Keratinocyte (primary cell): ENCODE measurements at regions not wholly inside any gene's neighbourhood (a gene's known extent, or its start where the extent isn't known, plus 50 kb on each side); places are given as distances from the start of the nearest gene placed in this dataset.

Source experiments
- DNase-seq: peaks from one replicate; pipeline ENCODE4 v3.0.0-alpha.2; 2011; ENCODE audit warnings: low read depth, missing footprints, low spot score
- FAIRE-seq: peaks from 2 replicates; lab custom pipeline; 2011; peaks lifted over from hg19 to GRCh38; lab: Jason Lieb, UNC
- H2AFZ ChIP-seq: 2 replicates; pipeline ENCODE4 v1.6.0; 2012; ENCODE audit warnings: low read length, control low read depth, inconsistent platforms; ENCODE audit not compliant: control insufficient read depth
- H3K27ac ChIP-seq: 2 replicates; pipeline ENCODE4 v1.5.1; 2011; ENCODE audit warnings: low read length; ENCODE audit not compliant: control insufficient read depth, insufficient read depth
- H3K27me3 ChIP-seq: 3 replicates; pipeline ENCODE4 v1.6.0; 2011; ENCODE audit warnings: low read length; ENCODE audit not compliant: control insufficient read depth, insufficient read depth; ENCODE audit errors: extremely low read depth
- H3K36me3 ChIP-seq, 2 experiments: 2 replicates in 1 of 2; 3 replicates in 1 of 2; pipeline ENCODE4 v1.5.1; 2011; ENCODE audit warnings: low read length in 2 of 2, mild to moderate bottlenecking in 1 of 2; ENCODE audit not compliant: control insufficient read depth in 2 of 2, insufficient read depth in 2 of 2; ENCODE audit errors: extremely low read depth in 1 of 2
- H3K4me1 ChIP-seq: 3 replicates; pipeline ENCODE4 v1.5.1; 2011; ENCODE audit warnings: low read length; ENCODE audit not compliant: control insufficient read depth, insufficient read depth; ENCODE audit errors: extremely low read depth
- H3K4me2 ChIP-seq: 3 replicates; pipeline ENCODE4 v1.6.0; 2011; ENCODE audit warnings: low read depth, low read length; ENCODE audit not compliant: control insufficient read depth, insufficient read depth; ENCODE audit errors: extremely low read depth
- H3K4me3 ChIP-seq, 3 experiments: fragments of 200-600 bp in 1 of 3; sonication (generic) in 1 of 3; 2 replicates in 2 of 3; 3 replicates in 1 of 3; pipeline ENCODE4 v1.5.1; 2011 to 2016; ENCODE audit warnings: low read length in 3 of 3, mild to moderate bottlenecking in 3 of 3, control low read depth in 2 of 3, inconsistent platforms in 1 of 3, low read depth in 1 of 3, mixed read lengths in 1 of 3, mixed run types in 1 of 3, moderate library complexity in 1 of 3; ENCODE audit not compliant: control insufficient read depth in 2 of 3, insufficient read depth in 2 of 3; ENCODE audit errors: extremely low read depth in 1 of 3
- H3K79me2 ChIP-seq: 2 replicates; pipeline ENCODE4 v1.6.0; 2012; ENCODE audit warnings: low read length; ENCODE audit not compliant: control insufficient read depth, insufficient read depth
- H3K9ac ChIP-seq: 3 replicates; pipeline ENCODE4 v1.6.0; 2011; ENCODE audit warnings: low read length; ENCODE audit not compliant: control insufficient read depth, insufficient read depth; ENCODE audit errors: extremely low read depth
- H3K9me1 ChIP-seq: 3 replicates; pipeline ENCODE4 v1.6.0; 2011; ENCODE audit warnings: low read length; ENCODE audit not compliant: control insufficient read depth, insufficient read depth; ENCODE audit errors: extremely low read depth
- H3K9me3 ChIP-seq: 2 replicates; pipeline ENCODE4 v1.5.1; 2012; ENCODE audit warnings: low read depth, low read length; ENCODE audit not compliant: control insufficient read depth
- H4K20me1 ChIP-seq: 3 replicates; pipeline ENCODE4 v1.6.0; 2011; ENCODE audit warnings: low read length; ENCODE audit not compliant: control insufficient read depth, insufficient read depth; ENCODE audit errors: extremely low read depth
- EZH2 ChIP-seq: IDR thresholded peaks from one replicate; pipeline ENCODE4 v1.6.1; 2012; ENCODE audit warnings: inconsistent platforms, mild to moderate bottlenecking, low read length, moderate library complexity
- dilution Hi-C: fragments of 300-500 bp; cut with MboI; formaldehyde crosslinking; loops from one replicate; pipeline ENCODE4 v1.7.0; 2020; ENCODE audit warnings: low sequenced_read_pairs; ENCODE audit not compliant: extremely low pct_ligation_motif_present
- TF ChIP-seq, protein P1 (sequence below), 3 experiments: IDR thresholded peaks in 1 of 3; conservative IDR thresholded peaks in 1 of 3; optimal IDR thresholded peaks in 1 of 3; 2 replicates in 2 of 3; 3 replicates in 1 of 3; pipeline versions ENCODE3 to v1.5.1; 2011; ENCODE audit warnings: low read length in 3 of 3, mild to moderate bottlenecking in 3 of 3, moderate library complexity in 2 of 3, control low read depth in 1 of 3, inconsistent platforms in 1 of 3; ENCODE audit not compliant: insufficient read depth in 2 of 3; ENCODE audit errors: extremely low read depth in 1 of 3

- Histone ChIP-seq H3K36me3 (no peaks in the 10 kb centered on the region), H3K4me1 (no peaks in the 10 kb centered on the region), H3K4me2 (no peak overlapping the region), H3K9ac (no peak overlapping the region), H3K4me3 (no peak overlapping the region), H3K9me3 (no peaks in the 10 kb centered on the region), H3K9me1 (no peaks in the 10 kb centered on the region), H3K27me3 (no peaks in the 10 kb centered on the region), H3K27ac (no peak overlapping the region), H4K20me1 (no peaks in the 10 kb centered on the region), H3K79me2 (no peaks in the 10 kb centered on the region), H2AFZ (no peak overlapping the region)
- dilution Hi-C loops = no loop called here
- TF ChIP-seq EZH2 = no peak
- TF ChIP-seq, protein P1, sequence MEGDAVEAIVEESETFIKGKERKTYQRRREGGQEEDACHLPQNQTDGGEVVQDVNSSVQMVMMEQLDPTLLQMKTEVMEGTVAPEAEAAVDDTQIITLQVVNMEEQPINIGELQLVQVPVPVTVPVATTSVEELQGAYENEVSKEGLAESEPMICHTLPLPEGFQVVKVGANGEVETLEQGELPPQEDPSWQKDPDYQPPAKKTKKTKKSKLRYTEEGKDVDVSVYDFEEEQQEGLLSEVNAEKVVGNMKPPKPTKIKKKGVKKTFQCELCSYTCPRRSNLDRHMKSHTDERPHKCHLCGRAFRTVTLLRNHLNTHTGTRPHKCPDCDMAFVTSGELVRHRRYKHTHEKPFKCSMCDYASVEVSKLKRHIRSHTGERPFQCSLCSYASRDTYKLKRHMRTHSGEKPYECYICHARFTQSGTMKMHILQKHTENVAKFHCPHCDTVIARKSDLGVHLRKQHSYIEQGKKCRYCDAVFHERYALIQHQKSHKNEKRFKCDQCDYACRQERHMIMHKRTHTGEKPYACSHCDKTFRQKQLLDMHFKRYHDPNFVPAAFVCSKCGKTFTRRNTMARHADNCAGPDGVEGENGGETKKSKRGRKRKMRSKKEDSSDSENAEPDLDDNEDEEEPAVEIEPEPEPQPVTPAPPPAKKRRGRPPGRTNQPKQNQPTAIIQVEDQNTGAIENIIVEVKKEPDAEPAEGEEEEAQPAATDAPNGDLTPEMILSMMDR (optimal IDR thresholded peaks at IDR 0.05 in 1 of 3, IDR thresholded peaks at IDR 0.05 in 1 of 3, conservative IDR thresholded peaks at IDR 0.05 in 1 of 3; ENCODE audit: extremely low read depth in 1 of 3, insufficient read depth in 2 of 3, low read length in 3 of 3) = no peak
- no peak for FAIRE-seq
- DNase-seq = no peak
These were observed 408.1 kb upstream of the ZNF385D start for GRCh38 chr3:22159004-22159695.

DNA sequence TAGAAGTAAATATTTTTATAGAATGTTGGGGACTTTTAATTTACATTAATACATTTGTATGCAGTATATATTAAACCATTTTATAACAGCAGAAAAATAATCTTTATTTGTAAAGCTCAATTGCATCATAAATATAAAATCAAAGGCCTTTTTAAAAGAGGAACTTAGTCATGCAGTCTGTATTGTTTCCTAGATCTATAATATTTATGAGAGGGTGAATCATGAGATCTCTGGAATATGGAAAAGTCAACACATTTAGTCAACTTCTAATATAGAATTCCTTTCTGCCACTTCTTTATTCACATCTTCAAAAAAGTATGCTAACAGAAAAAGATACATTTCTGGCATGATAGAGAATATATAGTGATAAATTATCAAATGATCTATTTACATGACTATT lies 410.3 kb upstream of the ZNF385D start:
- DNase-seq (no peak), FAIRE-seq (no peak)
- Histone ChIP-seq H3K4me1 (no peaks in the 10 kb centered on the region), H3K4me2 (no peak overlapping the region), H3K27me3 (no peaks in the 10 kb centered on the region), H3K9me3 (no peaks in the 10 kb centered on the region), H3K9me1 (no peaks in the 10 kb centered on the region), H3K36me3 (no peaks in the 10 kb centered on the region), H3K27ac (no peak overlapping the region), H3K9ac (no peak overlapping the region), H3K4me3 (no peak overlapping the region), H2AFZ (no peak overlapping the region), H4K20me1 (no peaks in the 10 kb centered on the region), H3K79me2 (no peaks in the 10 kb centered on the region)
- dilution Hi-C loops = no loop called here
- no peak for TF ChIP-seq EZH2
- TF ChIP-seq, protein P1 (optimal IDR thresholded peaks at IDR 0.05 in 1 of 3, IDR thresholded peaks at IDR 0.05 in 1 of 3, conservative IDR thresholded peaks at IDR 0.05 in 1 of 3; ENCODE audit: extremely low read depth in 1 of 3, insufficient read depth in 2 of 3, low read length in 3 of 3) = no peak
